H1 (cell line): ENCODE measurements at regions not wholly inside any gene's neighbourhood (a gene's known extent, or its start where the extent isn't known, plus 50 kb on each side); places are given as distances from the start of the nearest gene placed in this dataset.
A peak's percentile ranks its signal among the peaks of the same experiment; 100 is the strongest.

ENCODE experiments used
- EP300 ChIP-seq, 2 experiments: IDR thresholded peaks; 1 replicate in 1 of 2; 2 replicates in 1 of 2; pipeline ENCODE4 v1.6.1; 2011 to 2012; ENCODE audit warnings: low read depth in 2 of 2, low read length in 2 of 2, mild to moderate bottlenecking in 2 of 2, borderline replicate concordance in 1 of 2, inconsistent platforms in 1 of 2, moderate library complexity in 1 of 2
- JUN ChIP-seq: IDR thresholded peaks from 2 replicates; pipeline ENCODE4 v1.6.1; 2011; ENCODE audit warnings: low read depth, mild to moderate bottlenecking, improper control_type of control experiment, low read length
- JUND ChIP-seq: IDR thresholded peaks from 2 replicates; pipeline ENCODE4 v1.6.1; 2011; ENCODE audit warnings: mild to moderate bottlenecking, improper control_type of control experiment, low read length
- MAFK ChIP-seq: IDR thresholded peaks from 2 replicates; pipeline ENCODE4 v1.6.1; 2012; ENCODE audit warnings: low read depth, mild to moderate bottlenecking, improper control_type of control experiment, low read length
- TF ChIP-seq, protein P1 (sequence below): fragments of 300-600 bp; sonication (generic); IDR thresholded peaks from 2 replicates; pipeline ENCODE4 v1.7.1; 2012; ENCODE audit warnings: low read length, moderate library complexity, mild to moderate bottlenecking, inconsistent platforms; ENCODE audit not compliant: insufficient replicate concordance

DNA sequence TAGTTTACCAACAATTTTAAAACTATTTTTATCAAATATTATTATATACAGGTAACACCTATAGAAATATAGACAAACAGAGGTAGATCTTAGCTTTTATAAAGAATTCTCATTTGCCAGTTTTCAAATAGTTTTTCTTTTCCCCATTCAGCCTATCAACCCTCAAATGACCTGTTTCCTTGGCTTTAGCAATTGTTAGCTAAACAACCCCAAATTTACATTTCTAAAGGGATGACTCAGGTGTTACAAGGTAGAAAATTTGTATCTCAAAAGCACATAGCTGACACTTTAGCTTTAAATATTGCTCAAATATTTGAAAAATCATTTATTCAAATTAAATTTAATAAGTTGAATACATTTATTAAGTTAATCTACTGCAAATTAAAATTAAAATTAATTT lies 1207.2 kb downstream of the SLITRK1 start (continued):
- TF ChIP-seq, protein P1, sequence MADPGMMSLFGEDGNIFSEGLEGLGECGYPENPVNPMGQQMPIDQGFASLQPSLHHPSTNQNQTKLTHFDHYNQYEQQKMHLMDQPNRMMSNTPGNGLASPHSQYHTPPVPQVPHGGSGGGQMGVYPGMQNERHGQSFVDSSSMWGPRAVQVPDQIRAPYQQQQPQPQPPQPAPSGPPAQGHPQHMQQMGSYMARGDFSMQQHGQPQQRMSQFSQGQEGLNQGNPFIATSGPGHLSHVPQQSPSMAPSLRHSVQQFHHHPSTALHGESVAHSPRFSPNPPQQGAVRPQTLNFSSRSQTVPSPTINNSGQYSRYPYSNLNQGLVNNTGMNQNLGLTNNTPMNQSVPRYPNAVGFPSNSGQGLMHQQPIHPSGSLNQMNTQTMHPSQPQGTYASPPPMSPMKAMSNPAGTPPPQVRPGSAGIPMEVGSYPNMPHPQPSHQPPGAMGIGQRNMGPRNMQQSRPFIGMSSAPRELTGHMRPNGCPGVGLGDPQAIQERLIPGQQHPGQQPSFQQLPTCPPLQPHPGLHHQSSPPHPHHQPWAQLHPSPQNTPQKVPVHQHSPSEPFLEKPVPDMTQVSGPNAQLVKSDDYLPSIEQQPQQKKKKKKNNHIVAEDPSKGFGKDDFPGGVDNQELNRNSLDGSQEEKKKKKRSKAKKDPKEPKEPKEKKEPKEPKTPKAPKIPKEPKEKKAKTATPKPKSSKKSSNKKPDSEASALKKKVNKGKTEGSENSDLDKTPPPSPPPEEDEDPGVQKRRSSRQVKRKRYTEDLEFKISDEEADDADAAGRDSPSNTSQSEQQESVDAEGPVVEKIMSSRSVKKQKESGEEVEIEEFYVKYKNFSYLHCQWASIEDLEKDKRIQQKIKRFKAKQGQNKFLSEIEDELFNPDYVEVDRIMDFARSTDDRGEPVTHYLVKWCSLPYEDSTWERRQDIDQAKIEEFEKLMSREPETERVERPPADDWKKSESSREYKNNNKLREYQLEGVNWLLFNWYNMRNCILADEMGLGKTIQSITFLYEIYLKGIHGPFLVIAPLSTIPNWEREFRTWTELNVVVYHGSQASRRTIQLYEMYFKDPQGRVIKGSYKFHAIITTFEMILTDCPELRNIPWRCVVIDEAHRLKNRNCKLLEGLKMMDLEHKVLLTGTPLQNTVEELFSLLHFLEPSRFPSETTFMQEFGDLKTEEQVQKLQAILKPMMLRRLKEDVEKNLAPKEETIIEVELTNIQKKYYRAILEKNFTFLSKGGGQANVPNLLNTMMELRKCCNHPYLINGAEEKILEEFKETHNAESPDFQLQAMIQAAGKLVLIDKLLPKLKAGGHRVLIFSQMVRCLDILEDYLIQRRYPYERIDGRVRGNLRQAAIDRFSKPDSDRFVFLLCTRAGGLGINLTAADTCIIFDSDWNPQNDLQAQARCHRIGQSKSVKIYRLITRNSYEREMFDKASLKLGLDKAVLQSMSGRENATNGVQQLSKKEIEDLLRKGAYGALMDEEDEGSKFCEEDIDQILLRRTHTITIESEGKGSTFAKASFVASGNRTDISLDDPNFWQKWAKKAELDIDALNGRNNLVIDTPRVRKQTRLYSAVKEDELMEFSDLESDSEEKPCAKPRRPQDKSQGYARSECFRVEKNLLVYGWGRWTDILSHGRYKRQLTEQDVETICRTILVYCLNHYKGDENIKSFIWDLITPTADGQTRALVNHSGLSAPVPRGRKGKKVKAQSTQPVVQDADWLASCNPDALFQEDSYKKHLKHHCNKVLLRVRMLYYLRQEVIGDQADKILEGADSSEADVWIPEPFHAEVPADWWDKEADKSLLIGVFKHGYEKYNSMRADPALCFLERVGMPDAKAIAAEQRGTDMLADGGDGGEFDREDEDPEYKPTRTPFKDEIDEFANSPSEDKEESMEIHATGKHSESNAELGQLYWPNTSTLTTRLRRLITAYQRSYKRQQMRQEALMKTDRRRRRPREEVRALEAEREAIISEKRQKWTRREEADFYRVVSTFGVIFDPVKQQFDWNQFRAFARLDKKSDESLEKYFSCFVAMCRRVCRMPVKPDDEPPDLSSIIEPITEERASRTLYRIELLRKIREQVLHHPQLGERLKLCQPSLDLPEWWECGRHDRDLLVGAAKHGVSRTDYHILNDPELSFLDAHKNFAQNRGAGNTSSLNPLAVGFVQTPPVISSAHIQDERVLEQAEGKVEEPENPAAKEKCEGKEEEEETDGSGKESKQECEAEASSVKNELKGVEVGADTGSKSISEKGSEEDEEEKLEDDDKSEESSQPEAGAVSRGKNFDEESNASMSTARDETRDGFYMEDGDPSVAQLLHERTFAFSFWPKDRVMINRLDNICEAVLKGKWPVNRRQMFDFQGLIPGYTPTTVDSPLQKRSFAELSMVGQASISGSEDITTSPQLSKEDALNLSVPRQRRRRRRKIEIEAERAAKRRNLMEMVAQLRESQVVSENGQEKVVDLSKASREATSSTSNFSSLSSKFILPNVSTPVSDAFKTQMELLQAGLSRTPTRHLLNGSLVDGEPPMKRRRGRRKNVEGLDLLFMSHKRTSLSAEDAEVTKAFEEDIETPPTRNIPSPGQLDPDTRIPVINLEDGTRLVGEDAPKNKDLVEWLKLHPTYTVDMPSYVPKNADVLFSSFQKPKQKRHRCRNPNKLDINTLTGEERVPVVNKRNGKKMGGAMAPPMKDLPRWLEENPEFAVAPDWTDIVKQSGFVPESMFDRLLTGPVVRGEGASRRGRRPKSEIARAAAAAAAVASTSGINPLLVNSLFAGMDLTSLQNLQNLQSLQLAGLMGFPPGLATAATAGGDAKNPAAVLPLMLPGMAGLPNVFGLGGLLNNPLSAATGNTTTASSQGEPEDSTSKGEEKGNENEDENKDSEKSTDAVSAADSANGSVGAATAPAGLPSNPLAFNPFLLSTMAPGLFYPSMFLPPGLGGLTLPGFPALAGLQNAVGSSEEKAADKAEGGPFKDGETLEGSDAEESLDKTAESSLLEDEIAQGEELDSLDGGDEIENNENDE, result peak; percentile 69
- TF ChIP-seq EP300 (IDR thresholded peaks at IDR 0.05; ENCODE audit: borderline replicate concordance in 1 of 2, low read depth in 2 of 2, low read length in 2 of 2), result 0 out of 3 replicates have a peak, but pooled peaks of 1 of the 2 experiments have one; percentile 20
- TF ChIP-seq JUND, result peak; percentile 93
- TF ChIP-seq JUN, result peak; percentile 88
- TF ChIP-seq MAFK, result peak; percentile 67
